HG02943 (cell line): ENCODE measurements at regions not wholly inside any gene's neighbourhood (a gene's known extent, or its start where the extent isn't known, plus 50 kb on each side); places are given as distances from the start of the nearest gene placed in this dataset.
A peak's percentile ranks its signal among the peaks of the same experiment; 100 is the strongest.

Experiments
- ATAC-seq: cut with Tn5 transposase; IDR thresholded peaks from one replicate; pipeline ENCODE4 v1.9.1; 2021; ENCODE audit warnings: mild to moderate bottlenecking, low read depth, moderate library complexity; ENCODE audit not compliant: unreplicated experiment

GRCh38 chr7:25861601-25862260 lies 290.3 kb upstream of the NFE2L3 start:
- ATAC-seq, result no peak

GRCh38 chr7:25862261-25863004 lies 289.6 kb upstream of the NFE2L3 start:
- peak; percentile 90 for ATAC-seq

- no peak for ATAC-seq
These were observed 288.8 kb upstream of the NFE2L3 start for GRCh38 chr7:25863005-25863728.

GRCh38 chr7:25863729-25864110 lies 288.3 kb upstream of the NFE2L3 start:
- no peak for ATAC-seq

- ATAC-seq, result no peak
These were observed 287.5 kb upstream of the NFE2L3 start for GRCh38 chr7:25864511-25864910.

DNA sequence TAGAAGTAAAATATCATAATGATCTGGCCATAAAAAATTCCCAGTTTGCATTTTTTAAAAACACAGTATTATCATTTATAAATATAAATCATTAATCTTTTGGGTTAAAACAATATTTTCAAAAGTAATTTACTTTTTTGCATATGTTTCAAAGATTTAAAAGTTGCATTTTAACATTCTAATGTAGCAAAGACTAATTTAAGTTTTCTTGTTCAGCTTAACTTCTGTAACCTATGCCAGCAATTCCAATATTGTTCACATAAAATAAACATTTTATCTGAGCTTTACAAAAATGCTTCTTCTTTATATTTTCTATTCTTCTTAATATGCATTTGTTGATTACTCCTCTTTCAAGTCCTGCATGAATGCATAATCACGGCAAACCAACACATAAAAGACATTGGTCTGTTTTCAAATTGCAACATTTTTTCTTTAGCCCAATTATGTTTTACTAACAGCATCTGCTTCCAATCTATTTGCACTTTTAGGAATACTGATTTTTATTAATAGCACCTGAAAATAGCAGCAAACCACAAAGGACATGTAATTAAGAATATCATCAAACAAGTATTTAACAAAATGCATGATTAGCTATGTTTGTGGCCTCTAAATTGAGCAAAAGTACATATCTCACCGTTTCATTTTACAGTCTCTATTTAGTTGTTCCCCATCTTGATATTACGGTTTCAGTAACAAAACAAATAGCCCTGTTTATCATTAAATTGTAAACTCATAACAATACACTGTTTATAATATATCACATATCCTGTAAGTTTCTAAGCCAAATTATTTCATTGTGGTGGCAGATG lies 286.9 kb upstream of the NFE2L3 start:
- no peak for ATAC-seq

GRCh38 chr7:25868509-25868908 lies 283.5 kb upstream of the NFE2L3 start:
- ATAC-seq, result no peak

GRCh38 chr7:25870574-25870973 lies 281.4 kb upstream of the NFE2L3 start:
- no peak for ATAC-seq

- ATAC-seq, result no peak
These were observed 275.9 kb upstream of the NFE2L3 start for GRCh38 chr7:25876092-25876491.

GRCh38 chr7:25877802-25878789 lies 273.9 kb upstream of the NFE2L3 start:
- peak; percentile 91 for ATAC-seq

- no peak for ATAC-seq
These were observed 272.2 kb upstream of the NFE2L3 start for GRCh38 chr7:25879799-25880198.

DNA sequence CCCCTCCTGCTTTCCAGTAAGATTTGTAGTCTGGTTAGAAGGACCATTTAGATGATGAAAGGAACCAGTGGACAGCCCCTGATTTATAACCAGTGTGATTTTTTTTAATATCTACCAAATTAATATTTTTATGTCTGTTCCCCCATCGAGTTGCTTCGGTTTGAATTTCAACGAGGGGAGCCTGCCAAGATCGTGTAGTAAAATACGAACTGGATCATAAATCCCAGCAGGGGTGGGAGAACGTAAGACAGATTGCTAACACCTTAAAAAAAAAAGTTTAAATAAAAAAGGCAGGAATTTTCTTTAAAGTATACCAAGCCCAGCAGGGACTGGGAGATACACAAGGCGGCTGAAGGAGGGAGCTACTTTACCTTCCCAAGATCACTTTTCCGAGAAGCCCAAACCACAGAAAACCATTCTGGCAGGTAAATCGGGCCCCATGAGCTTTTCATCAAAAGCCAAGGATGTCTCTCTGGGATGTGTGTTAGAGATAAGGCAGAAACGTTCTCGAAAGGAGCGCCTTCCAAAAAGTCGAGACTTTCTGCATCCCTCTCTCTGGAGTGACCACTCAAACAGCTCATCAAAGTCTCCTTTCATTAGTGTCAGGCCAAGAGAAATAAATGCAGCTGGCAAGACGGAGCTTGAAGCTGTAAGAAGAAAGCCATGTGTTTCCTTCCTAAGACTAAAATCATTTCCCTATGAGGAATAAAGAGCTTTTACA lies 270.5 kb upstream of the NFE2L3 start:
- no peak for ATAC-seq

DNA sequence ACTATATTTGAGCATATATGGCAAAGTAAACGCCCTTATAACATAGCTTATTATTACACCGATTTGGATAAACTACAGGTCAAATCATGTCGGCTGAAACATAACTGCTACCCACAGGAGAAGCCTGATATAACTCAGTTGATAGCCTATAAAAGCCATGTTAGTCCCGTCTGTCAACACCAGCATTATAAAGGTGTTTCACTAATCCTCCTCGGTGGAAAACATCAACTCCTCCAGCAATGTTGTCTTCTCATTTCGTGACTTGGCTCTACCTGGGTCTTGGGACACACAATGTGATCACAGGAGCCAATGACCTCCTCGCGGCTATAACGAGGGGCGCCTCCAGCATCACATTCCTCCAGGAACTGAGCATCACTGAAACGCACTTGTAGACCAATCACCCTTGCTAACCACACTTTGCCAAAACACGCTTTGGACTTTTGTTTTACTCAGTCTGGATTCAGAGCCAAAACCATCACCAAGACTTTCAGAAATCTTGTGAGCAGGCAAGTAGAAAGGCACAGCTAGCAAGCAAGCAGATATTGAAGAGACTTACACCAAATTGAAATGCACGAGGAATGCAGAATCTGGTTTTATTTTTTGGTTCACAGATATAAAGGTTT lies 269.7 kb upstream of the NFE2L3 start:
- ATAC-seq, result no peak

DNA sequence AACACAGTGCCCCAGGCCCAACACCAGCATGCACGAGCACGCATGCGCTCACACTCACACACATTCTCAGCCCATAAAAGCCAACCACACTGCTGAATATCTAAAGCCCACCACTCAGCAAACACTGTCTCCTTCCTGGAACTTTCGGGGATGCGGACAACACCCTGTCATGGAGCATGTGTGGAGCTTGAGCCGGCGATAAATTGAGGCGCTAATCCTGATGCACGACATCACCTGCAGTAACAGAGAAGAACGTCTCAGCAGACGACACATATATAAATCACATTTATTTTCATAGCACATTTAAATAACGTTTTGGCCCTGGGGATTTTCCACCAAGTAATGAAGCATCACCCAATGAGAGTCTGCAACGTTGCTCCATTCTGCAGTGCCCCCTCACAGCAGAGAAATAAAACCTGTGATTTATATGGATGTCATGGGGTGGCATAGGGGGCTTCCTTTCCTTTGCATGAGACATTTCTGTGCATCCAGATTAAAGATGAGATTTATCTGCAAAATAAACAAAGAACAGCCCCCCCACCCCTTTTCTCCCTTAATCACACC lies 267.7 kb upstream of the NFE2L3 start:
- no peak for ATAC-seq

GRCh38 chr7:25885057-25885576 lies 266.9 kb upstream of the NFE2L3 start:
- no peak for ATAC-seq

- no peak for ATAC-seq
These were observed 265.4 kb upstream of the NFE2L3 start for GRCh38 chr7:25886387-25887240.

- ATAC-seq, result no peak
These were observed 264.7 kb upstream of the NFE2L3 start for GRCh38 chr7:25887266-25887665.
